ENCODE measurements at regions not wholly inside any gene's neighbourhood (a gene's known extent, or its start where the extent isn't known, plus 50 kb on each side); places are given as distances from the start of the nearest gene placed in this dataset.

- TF ChIP-seq CTCF (IDR thresholded peaks at IDR 0.05; ENCODE audit: poor library complexity, severe bottlenecking), result no peak
- TF ChIP-seq POLR2AphosphoS5 (IDR thresholded peaks at IDR 0.05), result no peak
- no peak for TF ChIP-seq EP300 (conservative IDR thresholded peaks at IDR 0.05; ENCODE audit: poor library complexity, severe bottlenecking)
- no peak for TF ChIP-seq TAF1 (IDR thresholded peaks at IDR 0.05; ENCODE audit: low read depth)
- TF ChIP-seq SMC3 (conservative IDR thresholded peaks at IDR 0.05; ENCODE audit: poor library complexity), result no peak
- TF ChIP-seq MXI1 (conservative IDR thresholded peaks at IDR 0.05; ENCODE audit: poor library complexity, severe bottlenecking), result no peak
- no peak for TF ChIP-seq EZH2 (IDR thresholded peaks at IDR 0.05; ENCODE audit: borderline replicate concordance, insufficient read depth, low read length, poor library complexity, severe bottlenecking)
- TF ChIP-seq REST (IDR thresholded peaks at IDR 0.05; ENCODE audit: borderline replicate concordance), result no peak
- no peak for TF ChIP-seq RAD21 (conservative IDR thresholded peaks at IDR 0.05)
Measured at GRCh38 chr2:58714238-58714637, 473.1 kb upstream of the FANCL start.
